Upper lobe of left lung (tissue), 4 donors: ENCODE measurements at regions not wholly inside any gene's neighbourhood (a gene's known extent, or its start where the extent isn't known, plus 50 kb on each side); places are given as distances from the start of the nearest gene placed in this dataset.

Experiments used
- CTCF ChIP-seq, 6 experiments: fragments of 450-650 bp in 4 of 6; fragments of 200-600 bp in 2 of 6; sonication (generic) in 2 of 6; IDR thresholded peaks; one replicate each; pipeline ENCODE4 v1.5.1; 2016 to 2019; ENCODE audit warnings: antibody characterized with exemption in 6 of 6
- EP300 ChIP-seq, 4 donors: sonication (generic); formaldehyde crosslinking; IDR thresholded peaks; one replicate each; pipeline ENCODE4 v1.5.1; 2017; ENCODE audit warnings: antibody characterized with exemption in 4 of 4, control low read depth in 2 of 4

GRCh38 chr14:98312006-98312405 is 960.0 kb downstream of the BCL11B start:
- TF ChIP-seq CTCF (IDR thresholded peaks at IDR 0.05) (no peak), EP300 (IDR thresholded peaks at IDR 0.05) (no peak)
